Esophagus squamous epithelium (tissue), 5 donors: ENCODE measurements at regions not wholly inside any gene's neighbourhood (a gene's known extent, or its start where the extent isn't known, plus 50 kb on each side); places are given as distances from the start of the nearest gene placed in this dataset.

Experiments used
- DNase-seq: peaks from one replicate; lab custom pipeline; 2025; lab: John Stamatoyannopoulos, UW
- H3K27ac ChIP-seq, 4 donors: fragments of 200-600 bp; sonication (generic); one replicate each; pipeline ENCODE4 v1.5.1; 2016 to 2019; ENCODE audit warnings: mild to moderate bottlenecking in 1 of 4
- H3K27me3 ChIP-seq, 4 donors: fragments of 200-600 bp; sonication (generic); 1 replicate in 3 of 4; 2 replicates in 1 of 4; pipeline versions ENCODE4 v1.5.1 to v1.6.0; 2017 to 2021; ENCODE audit warnings: antibody characterized with exemption in 1 of 4
- H3K36me3 ChIP-seq, 3 donors: fragments of 200-600 bp; sonication (generic); one replicate each; pipeline ENCODE4 v1.5.1; 2016 to 2019
- H3K4me1 ChIP-seq, 3 donors: fragments of 200-600 bp; sonication (generic); one replicate each; pipeline ENCODE4 v1.5.1; 2017 to 2019
- H3K4me3 ChIP-seq, 4 donors: fragments of 200-600 bp; sonication (generic); 1 replicate in 3 of 4; 2 replicates in 1 of 4; pipeline ENCODE4 v1.5.1; 2016 to 2019; ENCODE audit warnings: mild to moderate bottlenecking in 2 of 4, moderate library complexity in 1 of 4
- H3K9me3 ChIP-seq, 3 donors: fragments of 200-600 bp; sonication (generic); one replicate each; pipeline ENCODE4 v1.5.1; 2016 to 2019
- POLR2A ChIP-seq, 4 donors: fragments of 450-650 bp; IDR thresholded peaks; one replicate each; pipeline ENCODE4 v1.6.1; 2017; ENCODE audit warnings: antibody characterized with exemption in 4 of 4, mild to moderate bottlenecking in 4 of 4, moderate library complexity in 3 of 4
- WGBS, 2 donors: methylation state at CpG; one replicate each; pipeline ENCODE4 v1.1.5; 2018; 5-methylcytosine and 5-hydroxymethylcytosine counted together
- intact Hi-C: fragments of 100-400 bp; cut with DNase I; formaldehyde crosslinking; loops from one replicate; pipeline ENCODE4 v1.15.0; 2022
- TF ChIP-seq, protein P1 (sequence below), 6 experiments: fragments of 450-650 bp in 4 of 6; fragments of 200-600 bp in 2 of 6; sonication (generic) in 2 of 6; IDR thresholded peaks; one replicate each; pipeline ENCODE4 v1.5.1; 2016 to 2019; ENCODE audit warnings: antibody characterized with exemption in 6 of 6, mild to moderate bottlenecking in 4 of 6, moderate library complexity in 4 of 6
- donor health status: DM: yes; HTN: yes; CAD: no.

DNA sequence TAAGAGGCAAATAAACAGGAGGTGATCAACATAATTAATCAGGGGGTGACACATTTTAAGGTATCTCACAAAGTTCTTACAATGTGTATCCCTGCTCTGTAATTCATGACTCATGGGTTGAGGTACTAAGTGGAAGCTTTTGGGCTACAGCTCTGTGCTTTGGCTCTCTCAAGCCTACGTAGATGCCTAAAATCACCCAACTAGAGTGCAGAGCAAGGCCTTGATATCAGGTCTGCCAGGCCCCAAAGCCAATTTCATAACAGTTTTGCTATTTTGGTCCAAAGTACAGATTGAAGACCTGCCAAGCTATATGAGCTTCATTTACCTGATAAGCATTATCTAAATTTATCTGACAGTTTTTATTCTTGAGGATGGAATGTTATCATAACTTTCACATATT, 175.3 kb upstream of the BET1 start:
- H3K27me3 ChIP-seq: no peaks in the 10 kb centered on the region
- H3K4me1 ChIP-seq: no peaks in the 10 kb centered on the region
- H3K9me3 ChIP-seq: no peaks in the 10 kb centered on the region
- DNase-seq: no peak
- H3K4me3 ChIP-seq: no peak overlapping the region
- intact Hi-C loops: no loop called here
- TF ChIP-seq, protein P1, sequence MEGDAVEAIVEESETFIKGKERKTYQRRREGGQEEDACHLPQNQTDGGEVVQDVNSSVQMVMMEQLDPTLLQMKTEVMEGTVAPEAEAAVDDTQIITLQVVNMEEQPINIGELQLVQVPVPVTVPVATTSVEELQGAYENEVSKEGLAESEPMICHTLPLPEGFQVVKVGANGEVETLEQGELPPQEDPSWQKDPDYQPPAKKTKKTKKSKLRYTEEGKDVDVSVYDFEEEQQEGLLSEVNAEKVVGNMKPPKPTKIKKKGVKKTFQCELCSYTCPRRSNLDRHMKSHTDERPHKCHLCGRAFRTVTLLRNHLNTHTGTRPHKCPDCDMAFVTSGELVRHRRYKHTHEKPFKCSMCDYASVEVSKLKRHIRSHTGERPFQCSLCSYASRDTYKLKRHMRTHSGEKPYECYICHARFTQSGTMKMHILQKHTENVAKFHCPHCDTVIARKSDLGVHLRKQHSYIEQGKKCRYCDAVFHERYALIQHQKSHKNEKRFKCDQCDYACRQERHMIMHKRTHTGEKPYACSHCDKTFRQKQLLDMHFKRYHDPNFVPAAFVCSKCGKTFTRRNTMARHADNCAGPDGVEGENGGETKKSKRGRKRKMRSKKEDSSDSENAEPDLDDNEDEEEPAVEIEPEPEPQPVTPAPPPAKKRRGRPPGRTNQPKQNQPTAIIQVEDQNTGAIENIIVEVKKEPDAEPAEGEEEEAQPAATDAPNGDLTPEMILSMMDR (IDR thresholded peaks at IDR 0.05): no peak
- TF ChIP-seq POLR2A (IDR thresholded peaks at IDR 0.05): no peak
- H3K27ac ChIP-seq: no peak overlapping the region
- 86 to 100% methylated on average over 1 of the region's 1 CpG for WGBS, 2 donors
- H3K36me3 ChIP-seq: no peaks in the 10 kb centered on the region

DNA sequence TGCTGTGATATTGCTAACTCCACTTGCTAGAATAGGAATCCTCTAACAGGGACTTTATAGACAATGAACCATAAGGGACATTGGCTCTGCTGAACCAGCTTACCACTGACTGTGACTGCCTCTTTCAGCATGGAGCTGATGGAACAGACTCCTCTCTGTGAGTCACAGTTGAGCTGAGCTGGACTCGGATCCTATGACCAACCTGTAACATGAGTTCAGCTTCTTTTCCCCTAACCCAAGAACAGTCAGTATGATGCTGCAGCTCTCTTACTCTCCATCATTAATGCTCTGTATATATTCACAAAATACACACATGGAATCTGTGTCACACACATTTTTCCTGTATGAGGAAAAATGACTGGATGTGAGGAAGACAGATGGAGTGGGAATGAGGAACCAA, 177.9 kb upstream of the BET1 start:
- Histone ChIP-seq H3K9me3 (no peaks in the 10 kb centered on the region), H3K27ac (no peak overlapping the region), H3K36me3 (no peaks in the 10 kb centered on the region), H3K27me3 (no peaks in the 10 kb centered on the region), H3K4me1 (no peaks in the 10 kb centered on the region), H3K4me3 (no peak overlapping the region)
- intact Hi-C loops: no loop called here
- no peak for TF ChIP-seq POLR2A (IDR thresholded peaks at IDR 0.05)
- TF ChIP-seq, protein P1 (IDR thresholded peaks at IDR 0.05): no peak
- 57 to 100% methylated on average over 1 of the region's 1 CpG for WGBS, 2 donors
- DNase-seq: no peak

DNA sequence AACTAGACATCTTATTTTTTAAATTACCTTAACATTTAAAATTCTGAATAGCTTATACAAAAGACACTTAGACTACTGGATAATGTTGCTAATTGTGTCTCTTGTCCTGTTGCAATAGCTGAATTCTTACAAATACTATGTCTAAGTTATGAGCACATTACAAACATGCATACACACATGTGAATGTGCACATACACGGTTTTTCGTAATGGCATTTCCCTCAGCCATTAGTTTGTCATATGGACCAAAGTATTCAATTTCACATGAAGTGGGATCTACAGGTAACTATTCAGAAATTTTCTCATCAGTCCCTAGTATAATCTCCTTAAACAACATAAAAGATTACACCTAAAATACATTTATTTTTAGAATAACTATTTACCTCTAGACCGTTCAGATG, 178.6 kb upstream of the BET1 start:
- TF ChIP-seq, protein P1 (IDR thresholded peaks at IDR 0.05): no peak
- TF ChIP-seq POLR2A (IDR thresholded peaks at IDR 0.05): no peak
- Histone ChIP-seq H3K27ac (peak overlapping the region in 2 of 4 donors; percentile 22 to 68), H3K4me1 (no peaks in the 10 kb centered on the region), H3K36me3 (no peaks in the 10 kb centered on the region), H3K9me3 (no peaks in the 10 kb centered on the region), H3K27me3 (no peaks in the 10 kb centered on the region), H3K4me3 (no peak overlapping the region)
- intact Hi-C loops: no loop called here
- 68 to 71% methylated on average over 3 of the region's 3 CpGs for WGBS, 2 donors
- DNase-seq: no peak

DNA sequence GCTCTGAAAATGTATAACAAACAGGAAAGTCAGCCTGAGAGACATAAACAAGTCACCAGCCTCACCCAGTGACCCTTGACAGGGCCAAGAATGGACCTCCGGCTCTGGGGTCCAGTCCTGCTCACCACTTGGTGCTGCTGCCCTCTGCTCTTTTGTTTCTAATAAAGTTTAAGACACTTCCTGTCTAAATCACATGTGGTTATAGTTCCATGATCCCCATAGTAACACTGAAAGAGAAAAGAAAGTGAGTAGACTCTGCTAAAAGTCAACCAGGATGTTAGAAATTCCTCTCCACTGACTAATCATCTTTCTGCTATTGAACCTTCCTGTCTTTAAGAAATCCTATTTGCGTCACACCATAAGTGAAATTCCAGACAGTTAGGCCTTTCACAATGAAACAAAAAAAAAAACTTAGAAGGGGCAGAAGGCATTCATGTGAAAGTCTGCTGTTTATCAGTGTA, 179.2 kb upstream of the BET1 start:
- TF ChIP-seq POLR2A (IDR thresholded peaks at IDR 0.05): no peak
- TF ChIP-seq, protein P1 (IDR thresholded peaks at IDR 0.05): no peak
- WGBS, 2 donors: 15 to 29% methylated on average over 2 of the region's 2 CpGs
- H3K4me3 ChIP-seq: no peak overlapping the region
- H3K27me3 ChIP-seq: no peaks in the 10 kb centered on the region
- no peak for DNase-seq
- intact Hi-C loops: no loop called here
- H3K36me3 ChIP-seq: no peaks in the 10 kb centered on the region
- no peaks in the 10 kb centered on the region for H3K9me3 ChIP-seq
- peak overlapping the region; percentile 22 to 72 (median 50) for H3K27ac ChIP-seq
- H3K4me1 ChIP-seq: no peaks in the 10 kb centered on the region

DNA sequence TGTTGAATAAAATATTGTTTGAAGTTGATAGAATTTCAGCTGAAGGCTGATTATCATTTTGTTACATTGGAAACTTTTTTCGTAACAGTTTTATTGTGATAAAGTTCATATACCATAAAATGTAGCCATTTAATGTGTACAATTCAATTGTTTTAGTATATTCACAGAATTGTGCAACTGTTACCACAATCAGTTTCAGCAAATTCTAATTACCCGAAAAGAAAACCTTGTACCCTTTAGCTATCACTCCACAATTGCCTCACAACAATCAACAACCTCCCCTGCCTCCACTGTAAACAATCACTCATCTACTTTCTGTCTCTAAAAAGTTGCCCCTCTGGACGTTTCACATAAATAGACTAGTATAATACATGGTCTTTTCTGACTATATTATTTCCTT, 179.7 kb upstream of the BET1 start:
- intact Hi-C loops: no loop called here
- no peak for TF ChIP-seq POLR2A (IDR thresholded peaks at IDR 0.05)
- TF ChIP-seq, protein P1 (IDR thresholded peaks at IDR 0.05): no peak
- H3K27me3 ChIP-seq: no peaks in the 10 kb centered on the region
- no peak overlapping the region for H3K4me3 ChIP-seq
- no peaks in the 10 kb centered on the region for H3K9me3 ChIP-seq
- 55% methylated on average over 3 of the region's 3 CpGs for WGBS, 2 donors
- H3K4me1 ChIP-seq: no peaks in the 10 kb centered on the region
- no peak for DNase-seq
- H3K27ac ChIP-seq: peak overlapping the region in 2 of 4 donors; percentile 15 to 26
- no peaks in the 10 kb centered on the region for H3K36me3 ChIP-seq
